Activated naive CD4-positive, alpha-beta T cell treated with anti-CD3 and anti-CD28 coated beads, Interleukin-2, amount 50 U/mL, for 24 hours (primary cell): ENCODE measurements at regions not wholly inside any gene's neighbourhood (a gene's known extent, or its start where the extent isn't known, plus 50 kb on each side); places are given as distances from the start of the nearest gene placed in this dataset.

Experiments
- H3K27ac Mint-ChIP-seq: one replicate; pipeline ENCODE4 v1.8.0; 2021; ENCODE audit warnings: mild to moderate bottlenecking, mixed read lengths
- H3K27me3 Mint-ChIP-seq: one replicate; pipeline ENCODE4 v1.8.0; 2021; ENCODE audit warnings: mixed read lengths
- H3K36me3 Mint-ChIP-seq: one replicate; pipeline ENCODE4 v1.8.0; 2021; ENCODE audit warnings: mixed read lengths
- H3K4me1 Mint-ChIP-seq: one replicate; pipeline ENCODE4 v1.8.0; 2021; ENCODE audit warnings: mixed read lengths
- H3K4me3 Mint-ChIP-seq: one replicate; pipeline ENCODE4 v1.8.0; 2021; ENCODE audit warnings: mild to moderate bottlenecking, mixed read lengths
- H3K9me3 Mint-ChIP-seq: one replicate; pipeline ENCODE4 v1.8.0; 2021; ENCODE audit warnings: mixed read lengths

DNA sequence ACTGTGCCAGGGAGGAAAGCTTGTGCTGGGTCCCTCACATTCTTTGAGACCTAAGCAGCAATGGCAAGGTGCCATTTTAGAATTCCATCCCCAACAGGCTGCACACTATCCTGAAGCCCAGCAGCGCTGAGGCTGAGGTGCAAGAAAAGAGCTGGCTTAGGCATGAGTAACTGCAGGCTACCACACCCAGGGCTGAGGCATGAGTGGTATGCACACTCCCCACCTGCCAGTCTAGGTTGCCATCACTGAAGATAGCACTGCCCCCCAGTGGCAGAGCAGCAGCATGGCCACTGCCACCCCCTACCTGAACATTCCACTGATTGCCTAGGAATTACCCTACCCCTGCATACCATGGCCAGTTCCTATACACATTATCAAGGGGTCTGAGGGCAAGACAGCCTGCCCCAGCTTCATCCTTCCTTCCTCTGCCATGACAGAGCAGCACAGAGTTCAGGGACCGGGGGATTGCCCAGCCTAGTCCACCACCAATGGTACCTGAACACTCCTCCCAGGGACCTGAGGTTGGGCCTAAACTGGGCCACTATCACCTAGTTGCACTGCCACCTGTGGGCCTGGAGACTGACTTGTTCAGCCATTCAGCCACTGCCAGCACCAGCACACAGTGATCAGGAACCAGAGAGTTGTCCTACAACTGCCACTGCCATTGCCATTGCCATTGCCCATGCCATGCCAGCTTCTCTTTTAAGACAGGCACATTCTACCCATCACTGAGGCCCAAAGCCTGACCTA, 129.8 kb downstream of the SATB1 start:
- H3K36me3 Mint-ChIP-seq: peaks cover 7% of the 10 kb centered on the region
- H3K4me3 Mint-ChIP-seq: no peak overlapping the region
- peaks cover 1% of the 10 kb centered on the region for H3K27me3 Mint-ChIP-seq
- no peaks in the 10 kb centered on the region for H3K4me1 Mint-ChIP-seq
- no peak overlapping the region for H3K27ac Mint-ChIP-seq
- H3K9me3 Mint-ChIP-seq: peaks cover 30% of the 10 kb centered on the region

DNA sequence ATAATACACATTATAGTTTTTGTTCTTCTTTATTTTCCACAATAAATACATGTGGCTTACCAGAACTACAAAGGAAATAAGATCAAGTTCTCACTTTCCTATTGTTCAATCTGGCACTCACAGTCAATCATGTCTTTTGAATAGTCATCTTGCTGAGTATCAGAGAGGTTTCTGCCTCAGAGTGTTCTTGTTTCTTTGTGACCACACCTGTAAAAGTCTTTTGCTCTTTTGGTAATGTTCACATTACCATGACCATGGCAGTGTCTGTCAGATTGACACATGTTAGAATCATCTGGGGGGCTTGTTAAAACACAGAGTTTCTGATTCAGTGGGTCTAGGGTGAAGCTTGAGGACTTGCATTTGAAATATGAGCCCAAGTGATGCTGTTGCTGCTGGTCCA, 135.0 kb downstream of the SATB1 start:
- peaks cover 1% of the 10 kb centered on the region for H3K27me3 Mint-ChIP-seq
- H3K36me3 Mint-ChIP-seq: peaks cover 2% of the 10 kb centered on the region
- no peak overlapping the region for H3K4me3 Mint-ChIP-seq
- no peaks in the 10 kb centered on the region for H3K4me1 Mint-ChIP-seq
- H3K9me3 Mint-ChIP-seq: no peaks in the 10 kb centered on the region
- no peak overlapping the region for H3K27ac Mint-ChIP-seq

DNA sequence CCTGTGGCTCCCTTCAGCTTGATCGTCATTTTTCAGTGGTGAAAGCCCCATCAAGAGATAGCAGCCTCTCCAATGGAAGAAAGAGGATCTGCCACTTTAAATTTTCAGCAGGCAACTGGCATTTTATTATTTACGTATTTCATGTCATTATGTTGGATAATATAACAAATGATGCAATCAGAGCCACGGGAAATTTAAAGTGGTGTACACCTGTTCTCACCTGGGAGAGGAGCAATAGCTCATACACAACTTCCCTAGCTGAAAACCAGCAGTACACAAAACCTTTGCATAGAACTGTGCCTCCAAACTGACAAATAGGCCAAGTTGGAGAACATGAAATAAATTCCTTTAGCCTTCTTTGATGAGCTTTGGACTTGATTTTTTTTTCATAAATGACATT, 136.9 kb downstream of the SATB1 start:
- peaks cover 1% of the 10 kb centered on the region for H3K27me3 Mint-ChIP-seq
- H3K9me3 Mint-ChIP-seq: no peaks in the 10 kb centered on the region
- H3K27ac Mint-ChIP-seq: no peak overlapping the region
- H3K4me3 Mint-ChIP-seq: no peak overlapping the region
- no peaks in the 10 kb centered on the region for H3K4me1 Mint-ChIP-seq
- peaks cover 2% of the 10 kb centered on the region for H3K36me3 Mint-ChIP-seq

GRCh38 chr3:18284716-18285115, 140.4 kb downstream of the SATB1 start:
- H3K27ac Mint-ChIP-seq: no peak overlapping the region
- peaks cover 5% of the 10 kb centered on the region for H3K27me3 Mint-ChIP-seq
- no peak overlapping the region for H3K4me3 Mint-ChIP-seq
- peaks cover 6% of the 10 kb centered on the region for H3K9me3 Mint-ChIP-seq
- peaks cover 1% of the 10 kb centered on the region for H3K36me3 Mint-ChIP-seq
- H3K4me1 Mint-ChIP-seq: no peaks in the 10 kb centered on the region

- no peak overlapping the region for H3K27ac Mint-ChIP-seq
- no peaks in the 10 kb centered on the region for H3K4me1 Mint-ChIP-seq
- H3K9me3 Mint-ChIP-seq: peaks cover 6% of the 10 kb centered on the region
- peaks cover 1% of the 10 kb centered on the region for H3K36me3 Mint-ChIP-seq
- H3K4me3 Mint-ChIP-seq: no peak overlapping the region
- H3K27me3 Mint-ChIP-seq: peaks cover 5% of the 10 kb centered on the region
Measured at GRCh38 chr3:18283680-18284079, 141.5 kb downstream of the SATB1 start.

DNA sequence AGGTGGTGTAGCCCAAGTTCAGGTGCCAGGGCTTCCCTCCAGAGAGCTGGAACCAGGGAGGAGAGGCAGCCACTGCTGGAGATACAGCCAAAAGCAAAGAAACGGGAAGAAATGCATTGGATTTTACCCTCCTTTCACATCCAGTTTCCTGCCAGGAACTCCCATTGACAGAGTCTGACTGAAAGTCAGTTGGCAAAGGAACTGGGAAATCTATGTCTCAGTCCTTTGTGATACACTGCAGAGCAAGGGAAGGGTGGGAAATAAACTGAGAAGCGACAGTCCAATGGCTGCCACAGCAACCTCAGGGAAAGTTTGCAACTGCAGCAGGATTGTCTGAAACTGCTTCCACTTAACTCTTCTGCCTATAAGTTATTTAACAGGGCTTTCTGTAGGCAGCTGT, 142.6 kb downstream of the SATB1 start:
- Mint-ChIP-seq H3K4me3 (no peak overlapping the region), H3K9me3 (peaks cover 6% of the 10 kb centered on the region), H3K36me3 (peaks cover 1% of the 10 kb centered on the region), H3K27ac (no peak overlapping the region), H3K4me1 (no peaks in the 10 kb centered on the region), H3K27me3 (peaks cover 5% of the 10 kb centered on the region)

- peaks cover 1% of the 10 kb centered on the region for H3K36me3 Mint-ChIP-seq
- H3K27ac Mint-ChIP-seq: no peak overlapping the region
- no peak overlapping the region for H3K4me3 Mint-ChIP-seq
- H3K9me3 Mint-ChIP-seq: peaks cover 10% of the 10 kb centered on the region
- H3K27me3 Mint-ChIP-seq: peaks cover 5% of the 10 kb centered on the region
- no peaks in the 10 kb centered on the region for H3K4me1 Mint-ChIP-seq
Measured at GRCh38 chr3:18279226-18279737, 145.9 kb downstream of the SATB1 start.

DNA sequence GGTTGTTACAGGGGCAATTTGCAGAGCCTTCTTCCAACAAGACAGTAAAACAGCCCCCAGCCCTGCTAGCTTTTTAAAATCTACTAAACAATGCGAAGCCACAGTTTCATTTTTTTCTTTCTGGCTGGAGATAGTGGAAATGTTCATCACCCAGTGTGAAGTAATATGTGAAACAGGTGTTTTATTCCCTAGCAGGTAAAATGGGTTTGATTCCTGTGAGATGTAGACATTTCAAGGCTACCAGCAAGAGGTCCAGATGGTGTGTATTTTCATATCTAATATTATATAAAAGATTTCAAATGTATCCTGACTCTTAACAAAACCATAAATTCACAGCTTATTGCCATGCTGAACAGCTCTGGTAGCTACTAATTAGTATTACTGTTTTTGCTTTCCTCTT, 160.3 kb downstream of the SATB1 start:
- Mint-ChIP-seq H3K4me1 (no peaks in the 10 kb centered on the region), H3K4me3 (no peak overlapping the region), H3K9me3 (no peaks in the 10 kb centered on the region), H3K27me3 (no peaks in the 10 kb centered on the region), H3K27ac (no peak overlapping the region), H3K36me3 (no peaks in the 10 kb centered on the region)

GRCh38 chr3:18264361-18264760, 160.8 kb downstream of the SATB1 start:
- no peak overlapping the region for H3K27ac Mint-ChIP-seq
- H3K4me1 Mint-ChIP-seq: no peaks in the 10 kb centered on the region
- no peaks in the 10 kb centered on the region for H3K27me3 Mint-ChIP-seq
- H3K9me3 Mint-ChIP-seq: no peaks in the 10 kb centered on the region
- H3K4me3 Mint-ChIP-seq: no peak overlapping the region
- no peaks in the 10 kb centered on the region for H3K36me3 Mint-ChIP-seq

GRCh38 chr3:18258492-18258891, 166.6 kb downstream of the SATB1 start:
- Mint-ChIP-seq H3K4me1 (no peaks in the 10 kb centered on the region), H3K27ac (no peak overlapping the region), H3K4me3 (no peak overlapping the region)

GRCh38 chr3:18252578-18252977, 172.6 kb downstream of the SATB1 start:
- H3K27me3 Mint-ChIP-seq: no peaks in the 10 kb centered on the region
- H3K9me3 Mint-ChIP-seq: no peaks in the 10 kb centered on the region
- no peaks in the 10 kb centered on the region for H3K36me3 Mint-ChIP-seq
- H3K27ac Mint-ChIP-seq: no peak overlapping the region
- no peak overlapping the region for H3K4me3 Mint-ChIP-seq
- H3K4me1 Mint-ChIP-seq: no peaks in the 10 kb centered on the region

More at GRCh38 chr3:18258492-18258891, 166.6 kb downstream of the SATB1 start:
- no peaks in the 10 kb centered on the region for H3K9me3 Mint-ChIP-seq
- H3K27me3 Mint-ChIP-seq: no peaks in the 10 kb centered on the region
- no peaks in the 10 kb centered on the region for H3K36me3 Mint-ChIP-seq

GRCh38 chr3:18250991-18251390, 174.1 kb downstream of the SATB1 start:
- Mint-ChIP-seq H3K9me3 (no peaks in the 10 kb centered on the region), H3K27me3 (no peaks in the 10 kb centered on the region), H3K4me1 (no peaks in the 10 kb centered on the region), H3K27ac (no peak overlapping the region), H3K4me3 (no peak overlapping the region), H3K36me3 (no peaks in the 10 kb centered on the region)

DNA sequence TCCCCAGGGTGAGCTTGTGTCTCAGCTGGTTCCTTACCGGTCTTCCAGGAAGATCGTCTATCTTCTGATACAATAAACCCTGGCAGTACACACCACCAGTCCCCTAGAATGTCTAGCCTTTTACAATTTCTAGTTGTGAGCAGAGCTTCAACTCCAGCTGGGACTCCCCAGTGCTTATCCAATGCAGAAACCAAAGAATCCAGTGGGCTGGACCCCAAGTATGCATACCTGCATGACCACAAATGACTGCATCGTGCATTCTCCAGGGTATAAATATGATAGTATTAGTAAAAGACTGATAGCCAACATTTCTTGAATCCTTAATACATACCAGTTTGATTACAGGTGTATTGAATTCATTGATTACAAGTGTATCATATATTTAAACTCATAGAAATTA, 176.0 kb downstream of the SATB1 start:
- no peaks in the 10 kb centered on the region for H3K36me3 Mint-ChIP-seq
- H3K9me3 Mint-ChIP-seq: no peaks in the 10 kb centered on the region
- H3K27me3 Mint-ChIP-seq: no peaks in the 10 kb centered on the region
- no peak overlapping the region for H3K4me3 Mint-ChIP-seq
- no peak overlapping the region for H3K27ac Mint-ChIP-seq
- H3K4me1 Mint-ChIP-seq: no peaks in the 10 kb centered on the region

DNA sequence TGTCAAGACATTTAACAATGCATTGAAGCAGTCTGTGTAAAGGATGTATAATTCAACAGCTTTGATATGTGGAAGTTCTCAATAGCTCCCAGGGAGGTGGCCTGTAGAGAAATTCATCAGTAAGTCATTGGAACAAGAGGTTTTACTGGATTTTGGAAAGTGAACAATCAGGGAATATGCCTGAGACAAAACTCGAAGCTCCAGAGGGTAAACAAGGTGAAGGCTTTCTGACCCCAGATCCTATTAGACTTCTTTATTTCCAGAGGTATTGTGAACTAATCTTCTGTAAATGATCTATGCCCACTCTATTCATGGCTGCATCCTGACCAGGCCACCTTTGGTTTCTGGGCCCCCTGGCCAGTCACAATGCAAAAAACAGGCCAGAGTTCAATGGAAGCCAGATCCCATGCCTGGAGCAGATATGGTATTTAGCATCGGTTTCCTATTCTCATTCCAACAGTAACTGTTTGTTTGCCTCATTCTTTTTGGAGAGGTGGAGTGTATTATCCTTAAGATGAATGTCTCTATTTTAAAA, 177.3 kb downstream of the SATB1 start:
- Mint-ChIP-seq H3K36me3 (no peaks in the 10 kb centered on the region), H3K9me3 (no peaks in the 10 kb centered on the region), H3K27me3 (no peaks in the 10 kb centered on the region), H3K4me3 (no peak overlapping the region), H3K27ac (no peak overlapping the region), H3K4me1 (no peaks in the 10 kb centered on the region)

- Mint-ChIP-seq H3K27ac (no peak overlapping the region), H3K4me3 (no peak overlapping the region), H3K36me3 (no peaks in the 10 kb centered on the region), H3K9me3 (no peaks in the 10 kb centered on the region), H3K27me3 (peaks cover 1% of the 10 kb centered on the region), H3K4me1 (no peaks in the 10 kb centered on the region)
Measured at GRCh38 chr3:18247139-18247695, 177.9 kb downstream of the SATB1 start.

DNA sequence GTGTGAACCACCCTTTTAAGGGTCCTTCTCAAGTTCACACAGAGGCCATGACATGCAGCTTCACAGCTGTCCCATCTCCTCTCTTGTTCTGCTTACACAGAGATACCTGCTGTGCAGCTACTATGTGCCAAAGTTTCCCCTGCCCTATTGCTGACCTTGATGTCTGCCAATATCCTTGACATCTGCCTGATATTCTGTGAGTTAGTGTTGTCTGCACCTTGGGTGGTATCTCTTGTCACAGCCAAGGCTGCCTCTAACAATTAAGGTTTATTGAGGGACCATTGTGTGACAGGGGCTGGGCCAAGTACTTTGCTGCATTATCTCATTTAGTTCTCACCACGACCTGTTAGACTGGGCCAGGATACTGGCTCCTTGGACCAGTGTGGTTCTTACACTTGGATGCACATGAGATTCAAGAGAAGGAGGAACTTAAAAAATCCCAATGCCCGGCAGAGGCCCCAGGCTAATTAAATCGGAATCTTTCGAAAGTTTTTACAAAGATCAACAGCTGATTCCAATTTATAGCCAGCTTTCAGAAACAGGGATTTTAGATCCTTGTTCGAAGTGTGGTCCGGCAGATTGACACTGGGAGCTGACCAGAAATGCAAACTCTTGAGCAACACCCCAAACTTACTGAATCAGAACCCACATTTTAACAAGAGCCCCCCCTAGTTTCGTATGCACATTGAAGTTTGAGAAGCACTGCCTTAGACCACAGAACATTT, 178.6 kb downstream of the SATB1 start:
- Mint-ChIP-seq H3K36me3 (no peaks in the 10 kb centered on the region), H3K9me3 (no peaks in the 10 kb centered on the region), H3K4me3 (no peak overlapping the region), H3K27me3 (peaks cover 1% of the 10 kb centered on the region), H3K27ac (no peak overlapping the region), H3K4me1 (no peaks in the 10 kb centered on the region)
